NCI-H2196 (cell line): ENCODE measurements at regions not wholly inside any gene's neighbourhood (a gene's known extent, or its start where the extent isn't known, plus 50 kb on each side); places are given as distances from the start of the nearest gene placed in this dataset.

Source experiments
- DNase-seq: peaks from one replicate; lab custom pipeline; 2025; ENCODE audit not compliant: unreplicated experiment; lab: John Stamatoyannopoulos, UW

DNA sequence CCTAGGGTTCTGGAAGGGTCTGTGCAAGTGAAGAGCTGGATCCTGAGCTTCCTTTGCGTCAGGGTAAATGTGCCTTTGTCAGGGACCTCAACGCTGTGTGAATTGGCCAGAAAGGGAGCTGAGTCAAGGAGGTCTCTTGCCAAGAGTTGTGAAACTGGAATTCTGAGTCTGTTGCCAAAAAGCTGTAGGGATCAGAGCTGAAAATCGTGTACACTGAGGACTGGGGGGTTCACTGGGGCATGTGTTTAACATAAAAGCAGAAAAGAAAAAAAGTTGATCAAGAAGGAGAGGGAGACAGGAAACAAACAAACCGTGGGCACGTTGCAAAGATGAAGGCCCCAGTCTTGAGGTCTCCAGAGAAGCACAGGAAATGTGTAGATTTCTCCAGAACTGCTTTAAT lies 1081.5 kb downstream of the VRK1 start:
- no peak for DNase-seq

GRCh38 chr14:97887690-97888089 lies 1090.5 kb downstream of the VRK1 start:
- no peak for DNase-seq

DNA sequence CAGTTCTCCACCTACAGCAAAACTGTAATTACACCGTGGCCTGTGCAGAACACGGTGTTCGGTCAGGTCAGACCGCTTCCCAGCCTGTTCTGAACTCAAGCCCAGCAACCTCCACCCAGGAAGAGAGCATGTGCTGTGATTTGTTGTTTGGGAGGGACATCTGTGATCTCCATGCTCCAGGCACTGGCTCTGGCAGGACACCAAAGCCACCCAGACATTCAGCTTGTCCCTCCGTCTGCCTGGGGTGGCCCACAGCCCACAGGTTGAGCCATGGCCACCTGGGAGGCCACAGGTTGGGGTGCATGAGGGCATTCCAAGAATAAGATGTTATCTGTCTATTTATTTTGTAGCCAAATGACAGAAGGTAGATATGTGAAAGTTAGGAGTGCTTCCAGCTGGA lies 1091.1 kb downstream of the VRK1 start:
- DNase-seq = no peak

- DNase-seq = no peak
Measured at GRCh38 chr14:97891515-97891914, 1094.3 kb downstream of the VRK1 start.

- no peak for DNase-seq
Measured at GRCh38 chr14:97894552-97894951, 1097.4 kb downstream of the VRK1 start.

DNA sequence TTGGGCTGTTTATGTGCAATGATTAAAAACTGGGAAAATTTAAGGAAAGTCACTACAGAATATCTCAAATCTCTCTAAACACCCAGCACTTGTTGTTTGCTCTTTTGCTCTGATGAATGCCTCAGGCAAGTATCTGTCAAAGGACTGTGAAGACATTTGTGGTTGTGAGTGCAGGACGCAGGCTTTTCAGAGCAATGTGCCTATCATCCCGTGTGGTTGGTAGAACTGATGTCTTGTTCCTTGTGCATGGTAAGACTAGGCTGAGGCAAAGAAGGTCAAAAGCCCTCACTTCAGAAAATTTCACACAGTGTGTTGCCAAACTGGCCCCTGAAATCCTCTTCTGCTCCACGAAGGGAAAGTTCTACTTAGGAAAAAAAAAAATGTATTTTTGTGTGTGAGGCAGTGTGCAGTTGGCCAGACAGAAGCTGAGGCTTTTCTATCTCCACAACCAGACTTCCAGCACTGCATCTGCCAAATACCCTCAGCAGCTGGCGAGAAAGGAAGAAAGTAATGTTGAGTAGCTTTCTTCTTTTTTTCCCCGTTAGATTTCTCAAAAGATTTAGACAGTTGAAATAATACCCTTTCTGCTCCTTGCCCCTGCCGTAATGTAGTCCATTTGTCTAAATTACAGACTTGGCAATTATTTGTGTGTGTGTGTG lies 1103.1 kb downstream of the VRK1 start:
- no peak for DNase-seq

DNA sequence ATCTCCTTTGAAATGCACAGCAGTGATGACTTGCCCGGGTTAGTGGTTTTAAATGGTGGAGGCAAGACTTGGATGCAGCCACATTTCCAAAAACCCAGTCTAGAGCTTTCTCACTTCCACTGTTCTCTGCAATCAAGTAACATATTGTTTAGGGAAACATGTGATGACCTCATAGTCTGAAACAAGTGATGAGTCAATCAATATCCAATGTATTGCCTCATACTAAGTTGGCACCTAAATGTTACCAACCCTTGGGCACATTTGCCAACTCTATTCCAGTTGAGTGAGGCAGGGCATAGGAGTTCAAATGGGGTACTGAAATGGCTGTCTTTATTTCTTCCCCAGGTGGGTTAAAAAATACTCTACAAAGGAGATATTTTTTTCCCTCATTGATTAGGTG lies 1105.4 kb downstream of the VRK1 start:
- no peak for DNase-seq

GRCh38 chr14:97903821-97904220 lies 1106.6 kb downstream of the VRK1 start:
- no peak for DNase-seq

GRCh38 chr14:97912217-97912616 lies 1115.0 kb downstream of the VRK1 start:
- no peak for DNase-seq

GRCh38 chr14:97916100-97916499 lies 1118.9 kb downstream of the VRK1 start:
- DNase-seq = no peak

DNA sequence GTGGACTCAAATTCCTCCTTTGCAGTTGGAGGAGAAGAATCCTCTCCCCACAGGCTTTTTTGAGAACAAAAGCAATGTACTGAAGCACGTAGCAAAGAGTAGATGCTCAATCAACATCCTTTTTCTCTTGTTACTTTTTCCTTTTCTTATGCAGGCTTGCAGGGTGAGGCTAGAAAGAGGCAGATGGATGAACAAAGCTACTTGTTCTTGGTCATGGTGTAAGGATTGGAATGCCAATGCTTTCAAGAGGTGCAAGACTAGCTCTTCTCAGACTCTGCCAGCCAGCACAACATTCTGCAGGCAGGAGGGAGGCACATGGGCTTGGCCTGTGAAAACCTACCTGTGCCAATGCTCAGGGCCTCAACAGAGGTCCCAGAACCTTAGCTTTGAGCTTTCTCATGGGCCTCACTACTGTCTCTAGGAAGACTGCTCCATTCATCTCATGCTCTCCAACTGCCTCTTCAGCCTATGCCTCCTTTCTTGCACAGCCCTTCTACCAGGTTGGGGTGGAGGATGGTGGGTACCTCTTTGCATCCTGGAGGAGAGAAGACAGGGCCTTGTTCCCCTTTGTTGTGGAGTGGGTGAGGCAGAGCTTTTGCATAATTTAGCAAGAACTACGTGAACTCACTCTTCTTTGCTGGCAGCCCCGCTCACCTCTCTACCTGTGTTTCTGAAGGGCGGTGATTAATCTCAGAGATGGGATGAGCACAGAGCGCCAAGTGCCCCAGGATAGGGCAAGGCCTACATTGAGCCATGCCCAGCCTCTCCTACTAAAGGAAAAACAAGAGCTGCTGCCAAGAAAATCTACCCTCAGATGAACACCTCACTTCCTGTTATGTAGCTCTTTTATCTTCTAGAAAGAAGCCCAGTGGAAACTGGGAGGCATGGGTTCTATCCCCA lies 1119.7 kb downstream of the VRK1 start:
- no peak for DNase-seq

DNA sequence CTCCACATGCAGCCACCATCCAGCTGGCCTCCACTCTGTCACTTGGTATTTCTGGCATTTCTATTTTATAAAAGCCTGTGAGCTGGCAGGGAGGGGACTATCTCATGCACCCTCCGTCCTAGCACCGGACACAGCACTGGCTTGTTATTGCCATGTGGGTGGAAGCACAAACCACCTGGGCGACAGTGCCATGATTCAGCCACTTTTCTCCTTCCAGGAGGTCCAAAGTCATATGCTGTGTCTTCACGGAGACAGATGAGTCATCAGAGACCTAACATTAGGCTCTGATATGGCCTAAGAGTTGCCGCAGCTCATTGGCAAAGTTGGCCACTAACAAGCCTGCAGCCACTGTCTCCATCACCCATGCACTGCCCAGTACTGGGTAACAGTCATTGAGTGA lies 1123.0 kb downstream of the VRK1 start:
- no peak for DNase-seq

- DNase-seq = no peak
Measured at GRCh38 chr14:97921296-97921695, 1124.1 kb downstream of the VRK1 start.

DNA sequence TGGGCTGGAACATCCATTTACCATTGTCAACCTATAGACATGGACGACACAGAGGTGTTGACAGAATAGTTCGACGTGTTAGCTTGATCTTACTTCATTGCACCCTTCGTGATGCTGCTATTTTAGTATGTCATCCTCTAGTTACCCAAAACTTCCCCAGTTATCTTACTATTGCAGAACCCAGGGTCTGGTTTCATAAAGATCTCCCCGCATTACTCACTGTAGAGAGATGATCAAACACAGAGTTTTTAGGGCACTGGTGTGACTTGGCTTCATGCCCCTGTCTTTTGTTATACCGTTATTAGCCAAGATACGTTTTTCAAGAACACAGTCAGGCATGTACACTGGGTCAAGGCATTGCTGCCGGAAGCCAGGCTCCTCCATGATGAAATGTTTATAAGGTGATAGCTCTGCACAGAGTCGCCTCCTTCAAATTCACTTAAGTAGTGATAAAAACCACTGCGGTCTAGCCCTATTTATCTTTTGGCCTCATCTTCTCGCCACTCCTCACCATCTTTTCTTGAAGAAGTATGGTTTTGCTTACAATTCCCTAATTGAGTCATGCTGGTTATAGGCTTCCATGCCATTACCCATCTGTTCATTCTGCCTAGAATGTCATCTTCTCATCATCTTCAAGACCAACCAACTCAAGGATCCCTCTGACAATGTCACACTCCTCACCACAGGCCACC lies 1127.9 kb downstream of the VRK1 start:
- no peak for DNase-seq

GRCh38 chr14:97930166-97930565 lies 1133.0 kb downstream of the VRK1 start:
- DNase-seq = no peak

- DNase-seq = no peak
Measured at GRCh38 chr14:97931273-97931672, 1134.1 kb downstream of the VRK1 start.

GRCh38 chr14:97942921-97943320 lies 1145.7 kb downstream of the VRK1 start:
- no peak for DNase-seq

GRCh38 chr14:97943619-97944018 lies 1146.4 kb downstream of the VRK1 start:
- DNase-seq = no peak

GRCh38 chr14:97944380-97944779 lies 1147.2 kb downstream of the VRK1 start:
- DNase-seq = no peak

DNA sequence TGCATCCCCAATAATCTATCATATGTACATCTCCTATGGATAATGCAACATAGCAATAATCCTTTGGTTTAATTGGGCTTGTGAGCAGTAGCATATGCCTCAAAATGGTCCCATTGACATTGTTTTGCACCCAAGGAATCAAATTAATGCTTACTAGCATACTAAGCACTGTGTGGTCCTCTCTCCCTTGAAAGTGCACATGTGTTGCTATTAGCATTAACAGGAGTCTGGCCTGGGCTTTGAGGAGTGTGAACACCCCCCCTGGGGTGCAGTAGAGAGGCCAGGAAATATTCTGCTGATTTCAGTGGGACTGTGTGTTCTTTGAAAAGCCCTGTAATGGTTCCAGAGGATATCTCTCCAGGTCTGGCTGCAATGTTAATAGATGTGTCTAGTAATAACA lies 1148.4 kb downstream of the VRK1 start:
- no peak for DNase-seq

DNA sequence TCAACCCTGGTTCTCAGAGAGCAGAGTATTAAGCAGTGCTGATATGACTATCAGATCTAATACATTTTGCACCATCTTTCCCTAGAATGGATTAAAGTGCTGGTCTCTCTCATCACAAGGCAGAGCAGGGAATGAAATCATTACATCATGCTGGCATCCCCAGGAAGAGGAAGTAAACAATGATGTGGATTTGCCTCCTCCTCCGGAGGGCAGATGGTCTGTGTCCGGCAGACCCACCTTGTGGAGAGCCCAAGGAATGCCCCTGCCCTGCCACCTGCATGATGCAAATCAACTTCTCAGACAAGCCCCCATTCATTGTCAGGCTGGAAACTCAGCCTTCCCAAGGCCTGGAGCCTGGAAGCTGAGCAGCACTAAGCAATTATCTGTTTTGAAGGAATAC lies 1149.1 kb downstream of the VRK1 start:
- DNase-seq = no peak

DNA sequence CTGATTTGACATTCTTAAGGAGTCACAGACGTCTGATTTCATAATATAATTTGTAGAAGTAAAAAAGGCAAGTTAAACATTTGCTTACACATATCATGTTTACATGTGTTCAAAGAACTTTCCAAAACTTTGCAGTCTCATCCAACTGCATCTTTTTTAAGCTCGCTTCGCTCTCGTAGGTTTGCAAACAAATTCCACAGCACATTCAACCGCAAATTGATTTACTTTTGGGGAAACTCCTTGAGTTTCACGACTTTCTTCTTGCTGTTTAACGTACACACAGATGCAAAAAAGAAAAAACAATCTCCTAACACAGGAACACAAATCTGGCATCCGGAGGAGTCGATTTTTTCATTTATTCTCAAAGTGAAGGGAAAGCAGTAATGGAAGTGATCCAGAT lies 1149.5 kb downstream of the VRK1 start:
- no peak for DNase-seq
